Activated CD8-positive, alpha-beta memory T cell treated with anti-CD3 and anti-CD28 coated beads, Interleukin-2, amount 50 U/mL, for 24 hours (primary cell): ENCODE measurements at regions not wholly inside any gene's neighbourhood (a gene's known extent, or its start where the extent isn't known, plus 50 kb on each side); places are given as distances from the start of the nearest gene placed in this dataset.
"Not testable (repeated sequence)": the region's sequence is repeated elsewhere in the genome, so short reads cannot be mapped to it uniquely, and the experiment has no call there.

ENCODE experiments used
- DNase-seq: peaks from one replicate; pipeline ENCODE4 v3.0.0-alpha.2; 2020; ENCODE audit errors: extremely low read depth

GRCh38 chr10:130510755-130511154 is 374.6 kb downstream of the GLRX3 start:
- no peak for DNase-seq

GRCh38 chr10:130511766-130512165 is 375.6 kb downstream of the GLRX3 start:
- no peak for DNase-seq

DNA sequence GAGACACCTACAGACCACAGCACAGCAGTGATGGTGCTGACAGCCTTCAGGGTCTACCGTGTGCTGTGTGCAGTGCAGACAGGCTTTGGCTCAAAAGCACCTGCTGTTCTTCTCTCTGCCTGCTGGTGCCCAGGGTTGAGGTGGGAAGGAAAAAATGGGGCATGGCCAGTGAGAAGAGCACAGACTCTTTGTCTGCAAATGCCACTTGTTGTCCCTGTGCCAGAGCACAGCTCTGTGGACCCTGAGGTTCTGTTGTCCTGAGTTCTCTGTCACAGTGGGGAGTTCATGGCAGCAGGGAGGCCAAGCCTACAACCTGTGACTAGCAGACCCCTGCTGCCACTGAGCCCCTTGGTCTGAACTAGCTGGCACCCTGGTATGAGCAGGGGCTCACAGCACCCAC is 376.7 kb downstream of the GLRX3 start:
- DNase-seq, result no peak

GRCh38 chr10:130513686-130514476 is 377.7 kb downstream of the GLRX3 start:
- no peak for DNase-seq

GRCh38 chr10:130515670-130516069 is 379.5 kb downstream of the GLRX3 start:
- DNase-seq, result no peak

DNA sequence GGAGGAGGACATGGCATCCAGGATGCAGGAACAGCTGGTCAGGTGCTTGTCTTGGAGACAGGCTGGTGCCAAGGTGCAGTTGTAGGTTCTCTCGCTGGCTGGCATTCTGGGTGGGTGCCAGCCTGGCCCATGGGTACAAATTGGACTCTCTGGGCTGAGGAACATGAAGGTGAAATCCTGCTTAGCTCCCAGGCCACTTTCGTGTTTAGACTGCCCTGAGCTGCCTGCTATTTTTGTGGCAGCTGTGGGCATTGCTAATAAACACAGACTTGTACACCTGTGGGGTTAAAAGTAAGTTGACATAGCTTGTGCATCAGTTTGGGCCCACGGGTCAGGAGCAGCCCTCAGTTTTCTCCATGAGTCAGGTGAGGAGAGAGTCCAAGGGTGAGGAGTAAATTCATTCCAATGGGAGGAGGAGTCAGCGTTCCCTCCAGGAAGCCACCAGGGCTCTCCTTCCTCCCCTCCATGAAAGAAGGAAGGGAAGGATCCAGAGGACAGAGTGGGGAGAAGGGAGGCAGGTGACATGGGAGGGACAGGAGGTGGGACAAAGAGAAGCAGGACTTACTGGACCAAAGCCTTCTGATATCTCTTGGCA is 380.0 kb downstream of the GLRX3 start:
- no peak for DNase-seq

DNA sequence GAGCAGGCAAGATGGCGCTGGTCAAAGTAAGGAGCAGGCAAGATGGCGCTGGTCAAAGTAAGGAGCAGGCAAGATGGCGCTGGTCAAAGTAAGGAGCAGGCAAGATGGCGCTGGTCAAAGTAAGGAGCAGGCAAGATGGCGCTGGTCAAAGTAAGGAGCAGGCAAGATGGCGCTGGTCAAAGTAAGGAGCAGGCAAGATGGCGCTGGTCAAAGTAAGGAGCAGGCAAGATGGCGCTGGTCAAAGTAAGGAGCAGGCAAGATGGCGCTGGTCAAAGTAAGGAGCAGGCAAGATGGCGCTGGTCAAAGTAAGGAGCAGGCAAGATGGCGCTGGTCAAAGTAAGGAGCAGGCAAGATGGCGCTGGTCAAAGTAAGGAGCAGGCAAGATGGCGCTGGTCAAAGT is 382.7 kb downstream of the GLRX3 start:
- DNase-seq, result not testable (repeated sequence)

GRCh38 chr10:130519791-130520190 is 383.6 kb downstream of the GLRX3 start:
- DNase-seq, result no peak

DNA sequence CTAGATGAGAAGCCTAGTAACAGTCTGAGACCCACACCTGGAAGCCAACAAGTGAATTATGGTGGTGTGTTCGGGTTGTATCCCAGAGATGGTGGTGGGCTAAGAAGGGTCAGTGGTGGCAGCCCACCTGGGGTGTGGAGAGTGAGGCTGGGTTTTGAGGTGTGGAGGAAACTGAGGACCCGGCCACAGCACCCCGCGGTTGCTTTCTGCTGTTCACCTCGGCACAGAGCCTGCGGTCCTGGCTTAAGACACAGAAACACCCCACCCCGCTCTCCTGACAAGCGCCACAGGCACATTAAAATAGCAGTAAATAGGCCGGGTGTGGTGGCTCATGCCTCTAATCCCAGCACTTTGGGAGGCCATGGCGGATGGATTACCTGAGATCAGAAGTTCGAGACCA is 395.1 kb downstream of the GLRX3 start:
- no peak for DNase-seq

DNA sequence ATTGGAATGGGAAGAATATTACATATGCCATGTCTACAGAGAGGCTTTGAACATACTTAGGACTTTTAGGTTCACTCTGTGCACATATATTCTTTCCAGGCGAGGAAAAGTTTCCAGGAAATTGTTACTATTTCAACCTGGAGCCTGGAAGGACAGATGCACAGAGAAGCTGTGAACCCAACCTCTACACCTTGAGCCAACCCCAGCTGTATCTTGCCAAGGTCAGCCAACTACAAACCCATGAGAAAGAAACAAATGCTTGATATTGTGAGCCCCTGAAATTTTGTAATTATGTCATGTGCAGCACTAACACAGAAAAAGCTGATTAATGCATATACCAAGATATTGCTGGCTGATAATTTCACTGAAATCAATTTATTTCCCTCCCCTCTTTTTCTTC is 404.9 kb downstream of the GLRX3 start:
- no peak for DNase-seq

DNA sequence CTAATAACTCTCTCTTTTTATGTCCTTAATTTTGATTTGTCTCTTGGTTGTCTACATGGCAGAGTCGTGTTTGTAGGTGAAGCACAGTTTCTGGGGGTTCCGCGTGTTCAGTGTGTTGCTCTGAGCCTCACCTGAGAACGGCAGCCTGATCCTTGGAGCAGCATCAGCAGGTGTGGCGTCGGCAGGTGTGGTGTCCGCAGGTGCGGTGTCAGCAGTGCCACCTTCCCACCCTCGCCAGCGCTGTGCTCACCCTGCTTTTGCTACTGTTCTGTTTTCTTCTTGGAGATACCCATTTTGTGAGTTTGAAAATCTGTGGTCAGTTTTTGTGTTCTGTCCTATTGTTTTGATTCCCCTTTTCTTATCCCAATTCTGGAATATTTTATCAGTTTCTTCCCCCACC is 406.6 kb downstream of the GLRX3 start:
- no peak for DNase-seq

- no peak for DNase-seq
These were observed 407.6 kb downstream of the GLRX3 start for GRCh38 chr10:130543794-130544193.

- DNase-seq, result no peak
These were observed 408.9 kb downstream of the GLRX3 start for GRCh38 chr10:130545122-130545521.

- DNase-seq, result no peak
These were observed 409.5 kb downstream of the GLRX3 start for GRCh38 chr10:130545697-130546096.

DNA sequence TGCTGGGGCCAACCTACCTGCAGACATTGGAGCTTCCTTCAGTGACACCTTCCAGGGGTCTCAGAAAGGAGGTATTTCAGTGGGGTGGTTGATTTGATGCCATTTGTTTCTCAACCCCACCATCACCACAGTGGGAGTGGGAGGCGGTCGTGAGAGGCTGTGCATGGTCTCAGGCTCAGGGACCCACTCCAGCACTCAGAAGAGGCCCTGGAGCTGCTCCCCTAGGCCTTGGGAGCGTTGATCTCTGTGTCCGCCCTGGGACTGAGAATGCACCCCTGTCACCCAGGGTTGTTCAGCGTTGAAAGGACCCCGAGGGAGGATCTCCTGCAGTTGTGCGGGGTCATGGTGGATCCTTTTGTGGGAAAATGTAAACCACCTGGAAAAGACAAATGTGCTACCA is 410.6 kb downstream of the GLRX3 start:
- no peak for DNase-seq

DNA sequence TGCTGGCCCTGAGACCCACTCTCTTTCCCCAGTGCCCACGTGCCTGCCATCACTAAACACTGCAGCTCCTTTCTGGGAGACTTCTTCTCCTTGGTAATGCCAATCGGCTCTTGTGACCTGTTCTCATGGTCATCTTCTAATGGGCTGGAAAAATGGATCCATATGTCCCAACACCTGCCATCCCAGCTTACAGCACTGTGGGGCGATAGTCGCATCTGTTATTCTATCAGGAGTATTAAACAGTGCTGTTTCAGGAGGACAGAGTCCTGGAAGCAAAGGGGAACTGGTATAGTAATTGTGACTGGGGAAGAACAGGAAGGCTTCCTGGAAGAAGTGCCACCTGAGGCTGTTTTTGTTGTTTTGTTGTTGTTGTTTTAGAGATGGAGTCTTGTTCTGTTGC is 411.2 kb downstream of the GLRX3 start:
- DNase-seq, result no peak

- DNase-seq, result no peak
These were observed 414.9 kb downstream of the GLRX3 start for GRCh38 chr10:130550952-130551674.

DNA sequence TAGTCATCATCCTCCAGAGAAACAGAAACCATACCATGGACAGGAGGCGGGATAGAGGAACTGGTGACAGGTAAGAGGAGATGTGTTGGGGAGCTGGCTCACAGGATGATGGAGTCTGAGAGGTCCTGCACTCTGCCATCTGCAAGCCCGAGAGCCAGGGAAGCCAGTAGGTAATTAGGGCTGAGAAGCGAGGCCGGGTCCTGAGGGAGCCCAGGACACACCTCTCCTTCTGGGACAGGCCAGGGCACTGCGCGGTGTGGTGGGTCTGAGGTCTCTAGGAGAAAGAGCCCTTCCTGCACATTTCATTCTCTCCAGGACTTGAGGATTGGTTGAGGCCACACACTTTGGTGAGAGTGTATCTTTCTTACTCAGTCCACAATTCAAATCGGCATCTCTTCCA is 415.5 kb downstream of the GLRX3 start:
- DNase-seq, result no peak

DNA sequence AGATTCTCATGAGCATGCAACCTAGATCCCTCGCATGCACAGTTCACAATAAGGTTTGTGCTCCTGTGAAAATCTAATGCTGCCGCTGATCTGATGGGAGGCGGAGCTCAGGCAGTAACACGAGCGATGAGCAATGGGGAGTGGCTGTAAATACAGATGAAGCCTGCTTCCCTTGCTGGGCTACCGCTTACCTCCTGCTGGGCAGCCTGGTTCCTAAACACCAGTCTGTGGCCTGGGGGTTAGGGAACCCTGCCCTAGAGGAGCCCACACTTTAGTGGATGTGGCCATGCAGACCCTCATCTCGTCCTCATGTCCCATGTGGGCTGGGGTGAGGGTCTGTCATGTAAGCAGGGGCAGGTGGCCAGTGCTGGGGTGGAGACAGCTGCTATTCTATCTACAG is 417.6 kb downstream of the GLRX3 start:
- DNase-seq, result no peak

- no peak for DNase-seq
These were observed 418.7 kb downstream of the GLRX3 start for GRCh38 chr10:130554701-130555410.

- DNase-seq, result no peak
These were observed 419.2 kb downstream of the GLRX3 start for GRCh38 chr10:130555411-130555750.

DNA sequence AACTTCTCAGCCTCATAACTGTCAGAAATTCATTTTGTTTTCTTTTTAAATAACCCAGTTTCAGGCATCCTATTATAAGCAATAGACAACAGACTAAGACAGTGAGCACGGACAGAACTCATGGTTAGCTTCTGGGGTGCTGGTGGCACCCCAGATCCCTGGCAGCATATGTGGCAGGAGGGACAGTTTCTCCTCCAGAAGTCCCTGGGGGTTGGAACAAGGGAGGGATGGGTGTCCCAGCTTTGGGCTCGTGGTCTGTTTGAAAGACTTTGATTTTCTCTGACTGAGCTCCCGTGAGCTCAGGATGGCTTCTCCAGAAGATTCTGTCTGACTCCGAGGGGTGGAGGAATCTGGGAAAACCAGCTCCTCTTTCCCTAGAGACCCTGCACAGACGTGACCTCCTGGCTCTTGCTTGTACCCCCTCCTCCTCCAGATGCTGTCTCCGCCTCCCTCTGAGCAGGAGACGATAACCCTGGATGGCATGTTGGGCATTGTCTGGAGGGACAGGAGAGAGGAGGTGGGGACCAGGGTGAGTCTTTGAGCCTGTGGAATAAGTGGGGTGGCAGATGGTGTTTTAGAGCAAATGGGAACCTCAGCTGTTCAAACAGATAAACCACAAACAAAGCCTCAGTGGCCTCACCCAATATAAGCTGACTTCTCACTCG is 421.1 kb downstream of the GLRX3 start:
- no peak for DNase-seq
